Sigmoid colon (tissue), 4 donors: ENCODE measurements at regions not wholly inside any gene's neighbourhood (a gene's known extent, or its start where the extent isn't known, plus 50 kb on each side); places are given as distances from the start of the nearest gene placed in this dataset.

Source experiments
- POLR2AphosphoS5 ChIP-seq, 4 donors: sonication (generic); formaldehyde crosslinking; IDR thresholded peaks; one replicate each; pipeline ENCODE4 v1.6.1; 2017; ENCODE audit warnings: antibody characterized with exemption in 4 of 4
- TF ChIP-seq, protein P1 (sequence below), 4 experiments: fragments of 450-650 bp in 3 of 4; fragments of 200-600 bp in 1 of 4; IDR thresholded peaks; one replicate each; pipeline ENCODE4 v1.5.1; 2016 to 2019; ENCODE audit warnings: antibody characterized with exemption in 4 of 4, mild to moderate bottlenecking in 3 of 4, moderate library complexity in 2 of 4

DNA sequence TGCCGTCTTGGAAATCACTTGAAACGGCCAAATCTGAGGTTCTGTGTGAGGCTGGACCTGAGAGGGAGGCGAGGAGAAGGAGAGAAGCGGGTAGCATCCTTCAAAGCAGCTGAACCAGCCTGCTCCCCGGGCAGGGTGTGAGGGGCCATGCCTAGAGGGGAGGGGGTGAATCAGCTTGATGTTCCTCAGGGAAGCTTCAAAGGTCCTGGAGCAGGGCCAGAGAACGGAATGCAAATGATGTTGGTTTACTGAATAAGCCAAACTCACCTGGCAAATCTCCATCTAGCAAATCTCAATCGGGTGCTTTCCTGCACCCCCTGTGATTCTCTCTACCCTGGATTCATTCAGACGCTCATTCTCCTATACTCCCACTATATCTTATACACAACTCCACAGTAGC, 226.9 kb downstream of the WDR11 start:
- TF ChIP-seq, protein P1, sequence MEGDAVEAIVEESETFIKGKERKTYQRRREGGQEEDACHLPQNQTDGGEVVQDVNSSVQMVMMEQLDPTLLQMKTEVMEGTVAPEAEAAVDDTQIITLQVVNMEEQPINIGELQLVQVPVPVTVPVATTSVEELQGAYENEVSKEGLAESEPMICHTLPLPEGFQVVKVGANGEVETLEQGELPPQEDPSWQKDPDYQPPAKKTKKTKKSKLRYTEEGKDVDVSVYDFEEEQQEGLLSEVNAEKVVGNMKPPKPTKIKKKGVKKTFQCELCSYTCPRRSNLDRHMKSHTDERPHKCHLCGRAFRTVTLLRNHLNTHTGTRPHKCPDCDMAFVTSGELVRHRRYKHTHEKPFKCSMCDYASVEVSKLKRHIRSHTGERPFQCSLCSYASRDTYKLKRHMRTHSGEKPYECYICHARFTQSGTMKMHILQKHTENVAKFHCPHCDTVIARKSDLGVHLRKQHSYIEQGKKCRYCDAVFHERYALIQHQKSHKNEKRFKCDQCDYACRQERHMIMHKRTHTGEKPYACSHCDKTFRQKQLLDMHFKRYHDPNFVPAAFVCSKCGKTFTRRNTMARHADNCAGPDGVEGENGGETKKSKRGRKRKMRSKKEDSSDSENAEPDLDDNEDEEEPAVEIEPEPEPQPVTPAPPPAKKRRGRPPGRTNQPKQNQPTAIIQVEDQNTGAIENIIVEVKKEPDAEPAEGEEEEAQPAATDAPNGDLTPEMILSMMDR (IDR thresholded peaks at IDR 0.05): no peak
- no peak for TF ChIP-seq POLR2AphosphoS5 (IDR thresholded peaks at IDR 0.05)
